Right ventricle myocardium inferior (tissue), 1 donor: ENCODE measurements at regions not wholly inside any gene's neighbourhood (a gene's known extent, or its start where the extent isn't known, plus 50 kb on each side); places are given as distances from the start of the nearest gene placed in this dataset.
"Not testable (repeated sequence)": the region's sequence is repeated elsewhere in the genome, so short reads cannot be mapped to it uniquely, and the experiment has no call there.

Experiments
- ATAC-seq: fragments of 200-7000 bp; cut with Tn5 transposase; one replicate; pipeline ENCODE4 v1.9.1; 2020; ENCODE audit warnings: mild to moderate bottlenecking, moderate library complexity
- DNase-seq: peaks from one replicate; pipeline ENCODE4 v3.0.0; 2021; ENCODE audit errors: missing footprints
- intact Hi-C: fragments of 100-400 bp; cut with DNase I; formaldehyde crosslinking; loops from one replicate; pipeline ENCODE4 v1.11.0; 2022
- donor health status: DM: no; HTN: yes; CAD: no; lungs with severe emphysema.

- intact Hi-C loops = no loop called here
- ATAC-seq (no peak), DNase-seq (no peak)
These were observed 435.7 kb downstream of the EFNB2 start for GRCh38 chr13:106099765-106100164.

GRCh38 chr13:106098778-106099177 is 436.7 kb downstream of the EFNB2 start:
- ATAC-seq (no peak), DNase-seq (no peak)

GRCh38 chr13:106096661-106097092 is 438.8 kb downstream of the EFNB2 start:
- intact Hi-C loops = no loop called here
- DNase-seq (no peak), ATAC-seq (no peak)

More at GRCh38 chr13:106098778-106099177, 436.7 kb downstream of the EFNB2 start:
- intact Hi-C loops = no loop called here

GRCh38 chr13:106095919-106096318 is 439.5 kb downstream of the EFNB2 start:
- intact Hi-C loops = no loop called here
- ATAC-seq = no peak
- no peak for DNase-seq

DNA sequence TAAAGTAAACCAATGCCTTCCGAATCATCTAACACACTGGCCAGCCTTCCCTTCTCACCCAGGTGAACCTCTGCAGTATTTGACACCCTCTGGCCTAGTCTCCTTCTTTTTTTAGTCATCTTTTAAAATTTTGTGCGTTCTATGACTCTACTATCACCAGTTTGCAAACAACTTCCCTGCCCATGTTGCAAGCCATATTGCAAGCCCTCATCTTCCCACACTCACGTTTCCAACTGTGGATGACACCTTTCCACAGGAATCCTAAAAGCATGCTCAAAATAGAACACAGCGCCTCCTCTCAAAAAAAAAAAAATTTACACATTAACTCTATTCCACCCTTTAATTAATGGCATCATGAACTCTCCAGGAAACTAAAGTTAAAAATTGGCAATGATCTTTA is 440.1 kb downstream of the EFNB2 start:
- intact Hi-C loops = no loop called here
- ATAC-seq (no peak), DNase-seq (no peak)

GRCh38 chr13:106090001-106090400 is 445.5 kb downstream of the EFNB2 start:
- intact Hi-C loops = no loop called here
- no peak for DNase-seq
- no peak for ATAC-seq

GRCh38 chr13:106089261-106089980 is 446.0 kb downstream of the EFNB2 start:
- intact Hi-C loops = loop anchor here (10.0 kb wide), 1 partner anchor 535 kb away; no protein-coding TSS in a partner anchor
- ATAC-seq = no peak
- DNase-seq = no peak

GRCh38 chr13:106088085-106088484 is 447.4 kb downstream of the EFNB2 start:
- DNase-seq = no peak
- intact Hi-C loops = loop anchor here (10.0 kb wide), 1 partner anchor 537 kb away; no protein-coding TSS in a partner anchor
- no peak for ATAC-seq

GRCh38 chr13:106087201-106087600 is 448.3 kb downstream of the EFNB2 start:
- intact Hi-C loops = loop anchor here (2.0 to 10.0 kb wide), 2 partner anchors 446 to 538 kb away; no protein-coding TSS in a partner anchor
- no peak for DNase-seq
- no peak for ATAC-seq

GRCh38 chr13:106083620-106084350 is 451.7 kb downstream of the EFNB2 start:
- DNase-seq = no peak
- intact Hi-C loops = loop anchor here (10.0 kb wide), 1 partner anchor 541 kb away; no protein-coding TSS in a partner anchor
- no peak for ATAC-seq

- DNase-seq, ATAC-seq: not testable (repeated sequence)
- intact Hi-C loops = loop anchor here (10.0 kb wide), 1 partner anchor 544 kb away; no protein-coding TSS in a partner anchor
These were observed 454.2 kb downstream of the EFNB2 start for GRCh38 chr13:106081221-106081620.

GRCh38 chr13:106078191-106078590 is 457.3 kb downstream of the EFNB2 start:
- ATAC-seq = no peak
- DNase-seq = no peak
- intact Hi-C loops = no loop called here

DNA sequence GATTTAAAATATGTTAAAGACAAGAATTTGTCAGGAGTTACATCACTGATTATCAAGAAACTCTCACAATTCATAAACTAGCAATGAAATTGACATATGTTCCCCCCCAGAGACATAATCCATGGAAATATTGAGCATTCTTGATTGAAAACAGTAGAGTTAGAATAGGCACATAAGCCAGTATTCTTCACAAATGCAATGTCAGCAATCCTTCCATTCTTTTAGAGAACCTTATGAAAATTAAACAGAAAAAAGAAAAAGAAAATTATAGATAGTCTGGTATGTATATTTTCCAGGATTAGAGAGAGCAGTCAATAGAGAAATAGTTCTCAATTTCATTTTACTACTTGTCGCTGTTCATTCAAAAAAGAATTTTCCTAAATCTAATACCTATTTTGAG is 458.4 kb downstream of the EFNB2 start:
- intact Hi-C loops = no loop called here
- no peak for DNase-seq
- ATAC-seq = no peak

- DNase-seq = no peak
- no peak for ATAC-seq
These were observed 463.4 kb downstream of the EFNB2 start for GRCh38 chr13:106072014-106072413.

GRCh38 chr13:106063591-106064313 is 471.7 kb downstream of the EFNB2 start:
- ATAC-seq (no peak), DNase-seq (no peak)
- intact Hi-C loops = no loop called here

More at GRCh38 chr13:106072014-106072413, 463.4 kb downstream of the EFNB2 start:
- intact Hi-C loops = no loop called here

DNA sequence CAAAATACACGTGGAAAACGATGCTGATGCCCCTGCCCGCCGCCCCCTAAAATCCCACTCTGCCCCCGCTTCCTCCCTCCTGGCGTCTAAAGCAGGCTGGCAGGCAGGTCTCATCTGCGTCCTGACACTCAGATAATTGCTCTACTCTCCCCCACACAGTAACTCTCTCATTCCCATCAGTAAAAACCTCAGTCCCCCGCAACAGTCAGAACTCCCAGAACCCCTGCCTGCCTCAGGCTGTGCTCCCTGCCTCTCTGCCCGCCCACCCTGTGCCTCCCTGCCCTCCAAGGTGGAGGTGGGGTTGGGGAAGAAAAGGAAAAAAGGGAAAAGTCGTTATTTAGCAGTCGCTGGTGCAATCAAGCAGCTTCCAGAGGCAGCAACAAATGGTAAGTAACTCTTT is 473.7 kb downstream of the EFNB2 start:
- DNase-seq (no peak), ATAC-seq (no peak)
- intact Hi-C loops = no loop called here

DNA sequence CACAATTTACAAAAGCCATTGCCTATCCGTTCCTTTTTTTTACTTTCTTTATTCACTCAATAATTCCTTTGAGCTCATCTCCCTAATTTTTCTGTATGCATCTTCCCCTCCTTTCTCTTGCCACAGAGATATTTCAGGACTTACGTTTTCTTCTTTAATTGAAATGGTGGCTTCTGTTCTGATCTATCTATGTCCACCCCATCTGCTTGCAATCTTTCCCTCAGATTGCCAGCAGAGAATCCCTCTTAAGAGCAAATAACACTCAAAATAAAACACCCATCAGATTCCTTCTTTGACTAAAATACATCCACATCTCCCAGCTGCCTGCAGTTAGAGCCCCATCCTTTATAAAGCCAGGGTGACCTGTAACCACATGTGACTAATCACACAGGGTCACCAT is 478.6 kb downstream of the EFNB2 start:
- intact Hi-C loops = no loop called here
- ATAC-seq (no peak), DNase-seq (no peak)

- DNase-seq = no peak
- intact Hi-C loops = no loop called here
- no peak for ATAC-seq
These were observed 483.2 kb downstream of the EFNB2 start for GRCh38 chr13:106052200-106052767.

- DNase-seq = no peak
- no peak for ATAC-seq
- intact Hi-C loops = no loop called here
These were observed 486.3 kb downstream of the EFNB2 start for GRCh38 chr13:106049171-106049570.
